ENCODE measurements at regions not wholly inside any gene's neighbourhood (a gene's known extent, or its start where the extent isn't known, plus 50 kb on each side); places are given as distances from the start of the nearest gene placed in this dataset.

DNA sequence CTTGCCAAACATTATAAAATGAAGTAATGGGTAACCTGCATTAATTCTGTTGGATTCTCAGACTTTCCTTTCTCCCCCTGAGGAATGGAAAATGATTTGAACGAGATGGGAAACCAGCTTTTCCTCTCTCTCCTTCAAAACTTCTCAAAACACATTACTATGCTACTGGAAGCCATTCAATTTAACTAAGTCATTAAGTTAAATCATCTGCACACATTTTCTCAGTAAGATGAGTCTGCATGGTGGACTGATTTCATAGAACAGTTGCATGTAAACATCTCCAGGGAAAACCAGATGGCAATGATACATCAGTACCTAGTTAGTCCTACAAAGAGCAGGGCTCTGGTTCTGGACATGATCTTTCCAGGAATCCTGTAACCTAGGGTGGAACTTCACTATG, 59.9 kb downstream of the BMP4 start:
- TF ChIP-seq, protein P1, sequence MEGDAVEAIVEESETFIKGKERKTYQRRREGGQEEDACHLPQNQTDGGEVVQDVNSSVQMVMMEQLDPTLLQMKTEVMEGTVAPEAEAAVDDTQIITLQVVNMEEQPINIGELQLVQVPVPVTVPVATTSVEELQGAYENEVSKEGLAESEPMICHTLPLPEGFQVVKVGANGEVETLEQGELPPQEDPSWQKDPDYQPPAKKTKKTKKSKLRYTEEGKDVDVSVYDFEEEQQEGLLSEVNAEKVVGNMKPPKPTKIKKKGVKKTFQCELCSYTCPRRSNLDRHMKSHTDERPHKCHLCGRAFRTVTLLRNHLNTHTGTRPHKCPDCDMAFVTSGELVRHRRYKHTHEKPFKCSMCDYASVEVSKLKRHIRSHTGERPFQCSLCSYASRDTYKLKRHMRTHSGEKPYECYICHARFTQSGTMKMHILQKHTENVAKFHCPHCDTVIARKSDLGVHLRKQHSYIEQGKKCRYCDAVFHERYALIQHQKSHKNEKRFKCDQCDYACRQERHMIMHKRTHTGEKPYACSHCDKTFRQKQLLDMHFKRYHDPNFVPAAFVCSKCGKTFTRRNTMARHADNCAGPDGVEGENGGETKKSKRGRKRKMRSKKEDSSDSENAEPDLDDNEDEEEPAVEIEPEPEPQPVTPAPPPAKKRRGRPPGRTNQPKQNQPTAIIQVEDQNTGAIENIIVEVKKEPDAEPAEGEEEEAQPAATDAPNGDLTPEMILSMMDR (IDR thresholded peaks at IDR 0.05), result no peak
- TF ChIP-seq POLR2A (IDR thresholded peaks at IDR 0.05), result no peak
- no peaks in the 10 kb centered on the region for H3K27me3 ChIP-seq
- H3K36me3 ChIP-seq, result no peaks in the 10 kb centered on the region
- H3K9me3 ChIP-seq, result no peaks in the 10 kb centered on the region
- H3K4me3 ChIP-seq, result no peak overlapping the region
- H3K4me1 ChIP-seq, result no peaks in the 10 kb centered on the region
- H3K27ac ChIP-seq, result no peak overlapping the region
- no peak for DNase-seq

DNA sequence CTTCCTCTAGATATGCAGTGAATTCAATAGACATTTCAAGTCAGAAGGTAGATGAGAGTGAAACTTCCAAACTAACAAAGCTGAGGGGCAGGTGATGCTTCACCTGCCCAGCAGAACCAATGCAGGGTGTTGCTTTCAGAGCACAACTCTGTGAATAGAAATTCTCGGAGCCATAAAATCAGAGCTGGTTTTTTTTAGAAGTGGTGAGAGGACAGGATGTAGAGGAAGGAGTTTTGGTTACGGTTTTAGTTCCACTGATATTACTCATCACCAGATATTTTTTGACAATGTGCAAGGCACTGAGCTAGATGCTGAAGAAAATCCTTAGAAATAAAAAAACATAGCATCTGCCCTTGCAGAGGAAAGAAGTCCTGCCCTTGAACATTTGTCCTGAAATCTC, 62.2 kb downstream of the BMP4 start:
- DNase-seq, result no peak
- Histone ChIP-seq H3K4me3 (no peak overlapping the region), H3K9me3 (no peaks in the 10 kb centered on the region), H3K27me3 (no peaks in the 10 kb centered on the region), H3K36me3 (no peaks in the 10 kb centered on the region), H3K4me1 (no peaks in the 10 kb centered on the region), H3K27ac (no peak overlapping the region)
- TF ChIP-seq, protein P1 (IDR thresholded peaks at IDR 0.05), result no peak
- no peak for TF ChIP-seq POLR2A (IDR thresholded peaks at IDR 0.05)

DNA sequence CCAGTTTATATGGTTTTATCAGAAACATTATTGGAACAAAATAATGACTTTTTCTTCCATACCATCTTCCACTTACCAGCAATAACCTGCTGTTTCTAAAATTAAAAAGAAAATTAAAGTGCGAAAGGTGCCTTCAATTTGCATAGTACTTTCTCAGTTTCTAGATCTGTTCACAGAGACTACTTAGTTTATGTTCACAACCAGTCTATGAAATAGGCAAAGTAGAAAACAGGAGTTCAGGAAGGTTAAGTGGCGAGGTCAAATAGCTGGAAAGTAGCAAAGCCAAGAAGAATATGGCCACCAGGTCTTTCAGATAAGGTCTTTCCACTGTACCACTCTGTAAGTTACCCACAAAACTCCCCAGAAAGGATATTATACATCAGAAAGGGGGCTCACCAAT, 63.3 kb downstream of the BMP4 start:
- H3K9me3 ChIP-seq, result no peaks in the 10 kb centered on the region
- H3K4me3 ChIP-seq, result no peak overlapping the region
- H3K27me3 ChIP-seq, result no peaks in the 10 kb centered on the region
- no peaks in the 10 kb centered on the region for H3K4me1 ChIP-seq
- no peaks in the 10 kb centered on the region for H3K36me3 ChIP-seq
- no peak overlapping the region for H3K27ac ChIP-seq
- TF ChIP-seq, protein P1 (IDR thresholded peaks at IDR 0.05), result no peak
- TF ChIP-seq POLR2A (IDR thresholded peaks at IDR 0.05), result no peak
- DNase-seq, result no peak

GRCh38 chr14:53890611-53891101, 66.0 kb downstream of the BMP4 start:
- H3K4me3 ChIP-seq, result no peak overlapping the region
- H3K27me3 ChIP-seq, result no peaks in the 10 kb centered on the region
- H3K27ac ChIP-seq, result no peak overlapping the region
- H3K4me1 ChIP-seq, result no peaks in the 10 kb centered on the region
- TF ChIP-seq, protein P1 (IDR thresholded peaks at IDR 0.05), result no peak
- no peak for TF ChIP-seq POLR2A (IDR thresholded peaks at IDR 0.05)
- no peaks in the 10 kb centered on the region for H3K9me3 ChIP-seq
- no peaks in the 10 kb centered on the region for H3K36me3 ChIP-seq
- DNase-seq, result no peak

- Histone ChIP-seq H3K27ac (peak overlapping the region in 2 of 4 donors; percentile 55 to 68), H3K9me3 (no peaks in the 10 kb centered on the region), H3K4me1 (no peaks in the 10 kb centered on the region), H3K36me3 (no peaks in the 10 kb centered on the region), H3K4me3 (no peak overlapping the region), H3K27me3 (no peaks in the 10 kb centered on the region)
- no peak for TF ChIP-seq POLR2A (IDR thresholded peaks at IDR 0.05)
- TF ChIP-seq, protein P1 (IDR thresholded peaks at IDR 0.05), result no peak
- peak in 1 of 3 donors; percentile 69 for DNase-seq
These were observed 67.9 kb downstream of the BMP4 start for GRCh38 chr14:53888535-53889386.
